HepG2 (cell line): ENCODE measurements at regions not wholly inside any gene's neighbourhood (a gene's known extent, or its start where the extent isn't known, plus 50 kb on each side); places are given as distances from the start of the nearest gene placed in this dataset.

ENCODE experiments used
- FOSL2 ChIP-seq: sonication (generic); formaldehyde crosslinking; IDR thresholded peaks from 2 replicates; pipeline ENCODE4 v1.4.0; 2020; ENCODE audit warnings: missing genetic modification reagents
- GABPB1 ChIP-seq: IDR thresholded peaks from 2 replicates; pipeline ENCODE4 v1.6.1; 2016; ENCODE audit warnings: mild to moderate bottlenecking, missing genetic modification reagents, moderate library complexity, missing compliant biosample characterization
- HOXA5 ChIP-seq: sonication (generic); formaldehyde crosslinking; IDR thresholded peaks from 2 replicates; pipeline ENCODE4 v1.4.0; 2020; ENCODE audit warnings: missing genetic modification reagents
- KLF12 ChIP-seq: sonication (generic); formaldehyde crosslinking; IDR thresholded peaks from 2 replicates; pipeline ENCODE4 v1.4.0; 2020; ENCODE audit warnings: missing genetic modification reagents, borderline replicate concordance
- MEIS2 ChIP-seq: sonication (generic); formaldehyde crosslinking; IDR thresholded peaks from 2 replicates; pipeline ENCODE4 v1.9.0; 2021; ENCODE audit warnings: mild to moderate bottlenecking, missing genetic modification reagents
- RARA ChIP-seq: IDR thresholded peaks from 2 replicates; pipeline ENCODE4 v1.6.1; 2016; ENCODE audit warnings: missing genetic modification reagents, missing compliant biosample characterization
- RFXANK ChIP-seq: IDR thresholded peaks from 2 replicates; pipeline ENCODE4 v1.6.1; 2016
- SMC3 ChIP-seq: IDR thresholded peaks from 2 replicates; pipeline ENCODE4 v1.6.1; 2011; ENCODE audit warnings: low read length, improper control_type of control experiment
- XRCC5 ChIP-seq: fragments of 200-400 bp; formaldehyde crosslinking; optimal IDR thresholded peaks from 2 replicates; pipeline ENCODE3; 2017; ENCODE audit warnings: mild to moderate bottlenecking, low read length
- YY1 ChIP-seq: IDR thresholded peaks from 2 replicates; pipeline ENCODE4 v1.6.1; 2011; ENCODE audit warnings: low read length, low read depth, moderate library complexity, mild to moderate bottlenecking; ENCODE audit not compliant: insufficient read depth, insufficient replicate concordance
- ZFP90 ChIP-seq: sonication (generic); formaldehyde crosslinking; IDR thresholded peaks from 2 replicates; pipeline ENCODE4 v1.8.0; 2022; ENCODE audit warnings: missing genetic modification reagents, mild to moderate bottlenecking, inconsistent platforms, borderline replicate concordance
- ZFX ChIP-seq: sonication (generic); formaldehyde crosslinking; IDR thresholded peaks from 2 replicates; pipeline ENCODE4 v1.4.0; 2020; ENCODE audit warnings: mild to moderate bottlenecking, low read depth, missing genetic modification reagents, moderate library complexity
- ZMYM4 ChIP-seq: sonication (generic); formaldehyde crosslinking; IDR thresholded peaks from 2 replicates; pipeline ENCODE4 v1.8.1; 2023; ENCODE audit warnings: mild to moderate bottlenecking, missing genetic modification reagents
- TF ChIP-seq, protein P1 (sequence below): sonication (generic); formaldehyde crosslinking; IDR thresholded peaks from 2 replicates; pipeline ENCODE4 v1.4.0; 2020; ENCODE audit warnings: missing genetic modification reagents
- TF ChIP-seq, protein P2 (sequence below): sonication (generic); formaldehyde crosslinking; IDR thresholded peaks from 2 replicates; pipeline ENCODE4 v1.4.0; 2020; ENCODE audit warnings: mild to moderate bottlenecking, missing genetic modification reagents
- TF ChIP-seq, protein P3 (sequence below), 2 experiments: sonication (generic) in 1 of 2; formaldehyde crosslinking in 1 of 2; IDR thresholded peaks; 2 replicates each; pipeline versions ENCODE4 v1.4.0 to v1.6.1; 2018 to 2020; ENCODE audit warnings: missing genetic modification reagents in 2 of 2, borderline replicate concordance in 1 of 2, low read depth in 1 of 2, mild to moderate bottlenecking in 1 of 2, missing biosample characterization in 1 of 2
- TF ChIP-seq, protein P4 (sequence below): sonication (generic); formaldehyde crosslinking; IDR thresholded peaks from 2 replicates; pipeline ENCODE4 v1.5.1; 2020; ENCODE audit warnings: mild to moderate bottlenecking, missing genetic modification reagents, moderate library complexity

DNA sequence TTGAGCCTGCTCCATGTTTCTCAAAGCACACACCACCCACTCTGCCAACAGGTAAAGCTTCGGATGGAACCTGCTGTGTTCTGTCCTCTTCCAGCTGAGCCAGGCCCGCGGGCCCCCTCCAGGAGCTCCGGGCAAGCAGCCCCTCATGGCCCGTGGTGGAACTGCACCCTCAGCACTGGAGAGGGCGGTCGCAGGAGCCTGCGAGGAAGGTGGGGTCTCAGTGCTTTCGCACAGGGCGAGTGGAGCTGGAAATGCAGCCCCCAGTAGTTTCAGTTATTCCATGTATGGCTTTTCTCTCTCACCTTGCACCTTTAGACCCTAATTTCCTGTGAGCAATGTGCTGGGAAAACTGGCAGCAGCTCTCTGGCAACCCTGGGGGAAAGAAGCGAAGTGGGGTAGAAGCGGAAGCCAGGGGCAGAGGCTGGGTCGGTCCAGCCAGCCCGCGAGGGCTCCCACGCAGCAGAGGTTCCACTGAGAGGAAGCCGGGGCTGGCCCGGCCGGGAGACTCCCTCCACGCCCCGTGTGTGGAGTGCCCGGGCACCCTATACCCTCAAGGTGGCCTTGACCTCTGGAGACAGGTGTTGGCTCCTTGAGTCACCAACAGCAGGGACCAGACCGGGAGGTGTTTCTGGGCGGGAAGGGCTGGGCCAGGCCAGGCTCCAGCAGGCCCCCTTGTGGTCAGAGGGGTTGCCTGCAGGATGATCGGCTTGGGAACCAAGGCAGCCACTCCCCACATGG is 119.9 kb upstream of the TMEM45B start (continued):
- TF ChIP-seq YY1 (peak; percentile 17), SMC3 (peak; percentile 40; the same call in 1 of the 2 replicates), RFXANK (no peak), FOSL2 (CRISPR knock-in tag) (peak; percentile 28; the same call in 1 of the 2 replicates), KLF12 (CRISPR knock-in tag) (no peak), MEIS2 (0 out of 2 replicates have a peak, but pooled peaks have one; percentile 30), ZMYM4 (CRISPR knock-in tag) (peak; percentile 19; the same call in 1 of the 2 replicates), ZFX (0 out of 2 replicates have a peak, but pooled peaks have one; percentile 28), HOXA5 (CRISPR knock-in tag) (0 out of 2 replicates have a peak, but pooled peaks have one; percentile 22), RARA (CRISPR knock-in tag) (0 out of 2 replicates have a peak, but pooled peaks have one; percentile 10), XRCC5 (peak; percentile 23), GABPB1 (CRISPR knock-in tag) (peak; percentile 65; the same call in 1 of the 2 replicates), ZFP90 (CRISPR knock-in tag) (peak; percentile 53; the same call in 1 of the 2 replicates)
- TF ChIP-seq, protein P1, sequence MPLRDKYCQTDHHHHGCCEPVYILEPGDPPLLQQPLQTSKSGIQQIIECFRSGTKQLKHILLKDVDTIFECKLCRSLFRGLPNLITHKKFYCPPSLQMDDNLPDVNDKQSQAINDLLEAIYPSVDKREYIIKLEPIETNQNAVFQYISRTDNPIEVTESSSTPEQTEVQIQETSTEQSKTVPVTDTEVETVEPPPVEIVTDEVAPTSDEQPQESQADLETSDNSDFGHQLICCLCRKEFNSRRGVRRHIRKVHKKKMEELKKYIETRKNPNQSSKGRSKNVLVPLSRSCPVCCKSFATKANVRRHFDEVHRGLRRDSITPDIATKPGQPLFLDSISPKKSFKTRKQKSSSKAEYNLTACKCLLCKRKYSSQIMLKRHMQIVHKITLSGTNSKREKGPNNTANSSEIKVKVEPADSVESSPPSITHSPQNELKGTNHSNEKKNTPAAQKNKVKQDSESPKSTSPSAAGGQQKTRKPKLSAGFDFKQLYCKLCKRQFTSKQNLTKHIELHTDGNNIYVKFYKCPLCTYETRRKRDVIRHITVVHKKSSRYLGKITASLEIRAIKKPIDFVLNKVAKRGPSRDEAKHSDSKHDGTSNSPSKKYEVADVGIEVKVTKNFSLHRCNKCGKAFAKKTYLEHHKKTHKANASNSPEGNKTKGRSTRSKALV, result 0 out of 2 replicates have a peak, but pooled peaks have one; percentile 53
- TF ChIP-seq, protein P2, sequence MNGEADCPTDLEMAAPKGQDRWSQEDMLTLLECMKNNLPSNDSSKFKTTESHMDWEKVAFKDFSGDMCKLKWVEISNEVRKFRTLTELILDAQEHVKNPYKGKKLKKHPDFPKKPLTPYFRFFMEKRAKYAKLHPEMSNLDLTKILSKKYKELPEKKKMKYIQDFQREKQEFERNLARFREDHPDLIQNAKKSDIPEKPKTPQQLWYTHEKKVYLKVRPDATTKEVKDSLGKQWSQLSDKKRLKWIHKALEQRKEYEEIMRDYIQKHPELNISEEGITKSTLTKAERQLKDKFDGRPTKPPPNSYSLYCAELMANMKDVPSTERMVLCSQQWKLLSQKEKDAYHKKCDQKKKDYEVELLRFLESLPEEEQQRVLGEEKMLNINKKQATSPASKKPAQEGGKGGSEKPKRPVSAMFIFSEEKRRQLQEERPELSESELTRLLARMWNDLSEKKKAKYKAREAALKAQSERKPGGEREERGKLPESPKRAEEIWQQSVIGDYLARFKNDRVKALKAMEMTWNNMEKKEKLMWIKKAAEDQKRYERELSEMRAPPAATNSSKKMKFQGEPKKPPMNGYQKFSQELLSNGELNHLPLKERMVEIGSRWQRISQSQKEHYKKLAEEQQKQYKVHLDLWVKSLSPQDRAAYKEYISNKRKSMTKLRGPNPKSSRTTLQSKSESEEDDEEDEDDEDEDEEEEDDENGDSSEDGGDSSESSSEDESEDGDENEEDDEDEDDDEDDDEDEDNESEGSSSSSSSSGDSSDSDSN (CRISPR knock-in tag), result peak; percentile 31; the same call in 1 of the 2 replicates
- TF ChIP-seq, protein P3, sequence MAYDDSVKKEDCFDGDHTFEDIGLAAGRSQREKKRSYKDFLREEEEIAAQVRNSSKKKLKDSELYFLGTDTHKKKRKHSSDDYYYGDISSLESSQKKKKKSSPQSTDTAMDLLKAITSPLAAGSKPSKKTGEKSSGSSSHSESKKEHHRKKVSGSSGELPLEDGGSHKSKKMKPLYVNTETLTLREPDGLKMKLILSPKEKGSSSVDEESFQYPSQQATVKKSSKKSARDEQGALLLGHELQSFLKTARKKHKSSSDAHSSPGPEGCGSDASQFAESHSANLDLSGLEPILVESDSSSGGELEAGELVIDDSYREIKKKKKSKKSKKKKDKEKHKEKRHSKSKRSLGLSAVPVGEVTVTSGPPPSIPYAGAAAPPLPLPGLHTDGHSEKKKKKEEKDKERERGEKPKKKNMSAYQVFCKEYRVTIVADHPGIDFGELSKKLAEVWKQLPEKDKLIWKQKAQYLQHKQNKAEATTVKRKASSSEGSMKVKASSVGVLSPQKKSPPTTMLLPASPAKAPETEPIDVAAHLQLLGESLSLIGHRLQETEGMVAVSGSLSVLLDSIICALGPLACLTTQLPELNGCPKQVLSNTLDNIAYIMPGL (CRISPR knock-in tag; IDR thresholded peaks at IDR 0.05; ENCODE audit: borderline replicate concordance in 1 of 2, low read depth in 1 of 2), result peak; percentile 31 to 55; a peak in 1 of 4 replicates
- TF ChIP-seq, protein P4, sequence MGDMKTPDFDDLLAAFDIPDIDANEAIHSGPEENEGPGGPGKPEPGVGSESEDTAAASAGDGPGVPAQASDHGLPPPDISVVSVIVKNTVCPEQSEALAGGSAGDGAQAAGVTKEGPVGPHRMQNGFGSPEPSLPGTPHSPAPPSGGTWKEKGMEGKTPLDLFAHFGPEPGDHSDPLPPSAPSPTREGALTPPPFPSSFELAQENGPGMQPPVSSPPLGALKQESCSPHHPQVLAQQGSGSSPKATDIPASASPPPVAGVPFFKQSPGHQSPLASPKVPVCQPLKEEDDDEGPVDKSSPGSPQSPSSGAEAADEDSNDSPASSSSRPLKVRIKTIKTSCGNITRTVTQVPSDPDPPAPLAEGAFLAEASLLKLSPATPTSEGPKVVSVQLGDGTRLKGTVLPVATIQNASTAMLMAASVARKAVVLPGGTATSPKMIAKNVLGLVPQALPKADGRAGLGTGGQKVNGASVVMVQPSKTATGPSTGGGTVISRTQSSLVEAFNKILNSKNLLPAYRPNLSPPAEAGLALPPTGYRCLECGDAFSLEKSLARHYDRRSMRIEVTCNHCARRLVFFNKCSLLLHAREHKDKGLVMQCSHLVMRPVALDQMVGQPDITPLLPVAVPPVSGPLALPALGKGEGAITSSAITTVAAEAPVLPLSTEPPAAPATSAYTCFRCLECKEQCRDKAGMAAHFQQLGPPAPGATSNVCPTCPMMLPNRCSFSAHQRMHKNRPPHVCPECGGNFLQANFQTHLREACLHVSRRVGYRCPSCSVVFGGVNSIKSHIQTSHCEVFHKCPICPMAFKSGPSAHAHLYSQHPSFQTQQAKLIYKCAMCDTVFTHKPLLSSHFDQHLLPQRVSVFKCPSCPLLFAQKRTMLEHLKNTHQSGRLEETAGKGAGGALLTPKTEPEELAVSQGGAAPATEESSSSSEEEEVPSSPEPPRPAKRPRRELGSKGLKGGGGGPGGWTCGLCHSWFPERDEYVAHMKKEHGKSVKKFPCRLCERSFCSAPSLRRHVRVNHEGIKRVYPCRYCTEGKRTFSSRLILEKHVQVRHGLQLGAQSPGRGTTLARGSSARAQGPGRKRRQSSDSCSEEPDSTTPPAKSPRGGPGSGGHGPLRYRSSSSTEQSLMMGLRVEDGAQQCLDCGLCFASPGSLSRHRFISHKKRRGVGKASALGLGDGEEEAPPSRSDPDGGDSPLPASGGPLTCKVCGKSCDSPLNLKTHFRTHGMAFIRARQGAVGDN (CRISPR knock-in tag), result peak; percentile 67
